GM12872 (cell line): ENCODE measurements at regions not wholly inside any gene's neighbourhood (a gene's known extent, or its start where the extent isn't known, plus 50 kb on each side); places are given as distances from the start of the nearest gene placed in this dataset.

Source experiments
- TF ChIP-seq, protein P1 (sequence below): IDR thresholded peaks from 3 replicates; pipeline ENCODE4 v1.5.1; 2011; ENCODE audit warnings: low read depth, mild to moderate bottlenecking, low read length, moderate library complexity; ENCODE audit not compliant: insufficient read depth

GRCh38 chr5:5676218-5676617, 253.7 kb downstream of the ICE1 start:
- TF ChIP-seq, protein P1, sequence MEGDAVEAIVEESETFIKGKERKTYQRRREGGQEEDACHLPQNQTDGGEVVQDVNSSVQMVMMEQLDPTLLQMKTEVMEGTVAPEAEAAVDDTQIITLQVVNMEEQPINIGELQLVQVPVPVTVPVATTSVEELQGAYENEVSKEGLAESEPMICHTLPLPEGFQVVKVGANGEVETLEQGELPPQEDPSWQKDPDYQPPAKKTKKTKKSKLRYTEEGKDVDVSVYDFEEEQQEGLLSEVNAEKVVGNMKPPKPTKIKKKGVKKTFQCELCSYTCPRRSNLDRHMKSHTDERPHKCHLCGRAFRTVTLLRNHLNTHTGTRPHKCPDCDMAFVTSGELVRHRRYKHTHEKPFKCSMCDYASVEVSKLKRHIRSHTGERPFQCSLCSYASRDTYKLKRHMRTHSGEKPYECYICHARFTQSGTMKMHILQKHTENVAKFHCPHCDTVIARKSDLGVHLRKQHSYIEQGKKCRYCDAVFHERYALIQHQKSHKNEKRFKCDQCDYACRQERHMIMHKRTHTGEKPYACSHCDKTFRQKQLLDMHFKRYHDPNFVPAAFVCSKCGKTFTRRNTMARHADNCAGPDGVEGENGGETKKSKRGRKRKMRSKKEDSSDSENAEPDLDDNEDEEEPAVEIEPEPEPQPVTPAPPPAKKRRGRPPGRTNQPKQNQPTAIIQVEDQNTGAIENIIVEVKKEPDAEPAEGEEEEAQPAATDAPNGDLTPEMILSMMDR, result no peak

DNA sequence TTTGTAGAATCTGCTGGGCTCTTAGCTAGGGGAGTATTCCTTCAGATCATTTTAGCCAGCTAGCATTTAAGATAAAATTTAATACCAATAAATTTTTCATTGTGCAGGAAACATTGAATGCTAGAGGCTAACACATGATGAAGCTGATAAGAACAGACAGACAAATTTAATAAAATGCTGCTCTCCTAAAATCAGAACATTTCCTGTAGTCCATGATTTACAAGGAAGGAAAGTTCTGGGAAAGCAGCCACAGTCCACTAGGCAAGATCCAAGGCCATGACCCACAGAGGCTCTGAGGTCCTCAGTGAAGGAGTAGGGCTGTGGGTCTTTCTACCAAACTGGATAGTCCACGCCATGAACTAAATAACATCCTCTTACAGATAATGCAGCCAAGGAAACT, 253.0 kb downstream of the ICE1 start:
- TF ChIP-seq, protein P1, result no peak

DNA sequence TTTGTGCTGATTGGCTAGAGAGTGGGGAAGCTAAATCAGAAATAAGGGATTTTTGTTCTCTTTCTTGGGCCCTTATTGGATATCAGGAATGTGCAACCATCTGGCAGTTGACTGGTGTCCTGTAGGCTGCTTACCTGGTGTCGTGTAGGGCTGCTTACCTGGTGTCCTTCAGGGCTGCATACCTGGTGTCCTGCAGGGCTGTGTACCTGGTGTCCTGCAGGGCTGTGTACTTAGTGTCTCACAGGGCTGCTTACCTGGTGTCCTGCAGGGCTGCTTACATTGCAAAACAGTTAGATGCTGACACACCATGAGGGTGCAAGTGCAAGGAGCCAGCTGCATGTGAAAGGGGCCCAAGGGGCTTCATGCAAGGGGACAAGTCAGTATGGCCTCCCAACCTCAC, 249.3 kb downstream of the ICE1 start:
- TF ChIP-seq, protein P1, result no peak

DNA sequence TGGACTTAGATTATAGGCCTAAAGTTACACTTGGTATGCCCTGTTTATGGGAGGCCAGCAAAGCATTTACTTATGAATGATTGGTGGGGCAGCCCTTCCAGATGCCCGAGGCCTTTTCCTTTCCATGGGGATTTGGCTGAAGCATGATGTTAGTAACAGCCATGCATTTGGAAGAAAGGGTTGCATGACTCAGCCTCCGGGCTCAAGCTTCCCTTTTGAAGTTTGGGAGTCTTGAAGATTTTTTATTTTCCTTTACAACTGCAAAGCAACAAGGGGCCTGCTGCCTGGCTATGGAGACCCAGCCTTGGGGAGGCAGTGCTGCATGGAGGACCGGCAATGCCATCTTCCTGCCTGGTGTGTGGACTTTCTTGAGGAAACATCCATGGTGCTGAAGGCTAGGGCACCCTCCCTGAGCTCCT, 244.7 kb downstream of the ICE1 start:
- TF ChIP-seq, protein P1, result no peak

DNA sequence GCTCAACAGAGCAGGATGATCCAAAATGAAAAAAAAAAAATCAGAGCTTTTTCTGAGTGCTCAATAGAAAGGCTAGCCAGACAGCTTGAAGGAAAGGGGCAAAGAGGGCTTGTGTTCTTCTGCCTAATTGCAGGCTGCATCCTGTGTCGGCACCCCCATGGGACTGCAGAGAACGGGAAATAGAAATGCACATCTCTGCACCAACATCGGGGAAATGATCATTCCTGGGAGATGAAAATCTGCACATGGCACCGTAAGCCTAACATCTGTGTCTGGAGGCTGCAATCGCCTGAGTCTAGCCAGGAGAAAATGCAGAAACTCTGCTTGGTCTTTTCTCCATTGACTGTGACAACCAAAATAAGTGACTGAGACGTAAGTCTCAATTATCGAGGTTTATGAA, 243.9 kb downstream of the ICE1 start:
- TF ChIP-seq, protein P1, result no peak

DNA sequence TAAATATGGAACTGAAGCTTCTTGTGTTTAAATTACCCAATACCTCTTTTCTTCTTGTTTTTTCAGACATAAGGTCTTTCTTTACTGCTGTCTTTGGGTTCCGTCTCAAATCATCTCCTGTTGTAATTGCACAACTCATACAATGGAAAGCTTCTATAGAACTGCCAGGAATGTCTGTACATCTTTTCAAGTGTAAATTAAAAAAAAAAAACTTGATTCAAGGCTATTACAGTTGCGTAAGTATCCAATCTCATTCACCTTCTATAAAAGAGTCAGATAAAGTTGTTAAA, 243.5 kb downstream of the ICE1 start:
- TF ChIP-seq, protein P1, result no peak

DNA sequence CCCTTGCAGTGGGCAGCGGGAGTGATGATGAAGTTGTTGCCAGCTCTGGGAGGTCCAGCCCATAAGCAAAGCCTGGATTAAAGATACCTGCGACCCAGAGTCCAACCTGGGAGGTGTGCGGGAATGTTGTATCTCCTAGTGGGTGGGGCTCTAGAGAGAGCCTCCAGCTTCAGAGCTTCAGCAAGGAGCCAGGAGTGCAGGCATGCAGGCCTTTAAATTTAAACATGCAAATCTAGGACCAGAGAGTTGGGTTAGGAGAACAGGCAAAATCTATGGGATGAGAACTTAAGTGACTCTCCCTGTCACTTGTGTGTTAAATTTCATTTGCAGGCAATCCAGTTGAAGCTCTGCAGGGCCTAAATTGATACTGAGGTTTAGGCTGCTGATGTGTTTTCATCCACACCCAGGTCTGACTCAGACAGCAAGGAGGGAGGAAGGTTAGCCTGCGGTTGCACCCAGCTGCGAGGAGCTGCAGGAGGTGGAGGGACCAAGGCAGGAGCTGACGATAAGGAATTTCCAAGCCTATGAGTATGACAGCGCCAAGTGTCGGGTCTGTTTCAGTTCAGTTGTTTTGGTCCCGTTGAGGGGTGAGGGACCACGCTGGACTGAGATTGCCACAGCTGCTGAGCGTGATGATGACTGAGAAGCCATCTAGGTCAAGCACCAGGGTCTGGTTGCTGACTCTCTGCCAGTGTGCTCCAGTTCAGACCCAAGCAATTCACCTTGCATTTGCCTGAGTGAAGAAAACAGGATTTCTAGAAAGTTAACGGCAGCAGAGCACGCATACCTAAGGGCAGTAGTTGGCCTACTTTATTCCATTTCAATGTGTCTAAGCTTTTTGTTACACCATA, 243.0 kb downstream of the ICE1 start:
- TF ChIP-seq, protein P1, result no peak
